Midbrain (tissue), 1 donor: ENCODE measurements at regions not wholly inside any gene's neighbourhood (a gene's known extent, or its start where the extent isn't known, plus 50 kb on each side); places are given as distances from the start of the nearest gene placed in this dataset.
A peak's percentile ranks its signal among the peaks of the same experiment; 100 is the strongest.
"Not testable (repeated sequence)": the region's sequence is repeated elsewhere in the genome, so short reads cannot be mapped to it uniquely, and the experiment has no call there.

Experiments used
- DNase-seq: peaks from one replicate; lab custom pipeline; 2025; lab: John Stamatoyannopoulos, UW

- no peak for DNase-seq
Measured at GRCh38 chr4:128649575-128650205, 159.8 kb upstream of the JADE1 start.

GRCh38 chr4:128649161-128649560 lies 160.3 kb upstream of the JADE1 start:
- no peak for DNase-seq

- DNase-seq: no peak
Measured at GRCh38 chr4:128648021-128648420, 161.5 kb upstream of the JADE1 start.

- not testable (repeated sequence) for DNase-seq
Measured at GRCh38 chr4:128646893-128647292, 162.6 kb upstream of the JADE1 start.

GRCh38 chr4:128644693-128645654 lies 164.5 kb upstream of the JADE1 start:
- not testable (repeated sequence) for DNase-seq

- DNase-seq: not testable (repeated sequence)
Measured at GRCh38 chr4:128644107-128644506, 165.4 kb upstream of the JADE1 start.

GRCh38 chr4:128641566-128641965 lies 167.9 kb upstream of the JADE1 start:
- not testable (repeated sequence) for DNase-seq

GRCh38 chr4:128639541-128640270 lies 169.8 kb upstream of the JADE1 start:
- DNase-seq: peak; percentile 14

- no peak for DNase-seq
Measured at GRCh38 chr4:128636906-128637305, 172.6 kb upstream of the JADE1 start.

- no peak for DNase-seq
Measured at GRCh38 chr4:128635955-128636560, 173.4 kb upstream of the JADE1 start.

GRCh38 chr4:128635141-128635954 lies 174.2 kb upstream of the JADE1 start:
- peak; percentile 68 for DNase-seq

- no peak for DNase-seq
Measured at GRCh38 chr4:128633067-128633466, 176.4 kb upstream of the JADE1 start.

- peak; percentile 9 for DNase-seq
Measured at GRCh38 chr4:128630871-128631270, 178.6 kb upstream of the JADE1 start.

GRCh38 chr4:128623508-128624215 lies 185.8 kb upstream of the JADE1 start:
- DNase-seq: no peak

GRCh38 chr4:128620279-128620965 lies 189.1 kb upstream of the JADE1 start:
- not testable (repeated sequence) for DNase-seq

GRCh38 chr4:128615197-128615596 lies 194.3 kb upstream of the JADE1 start:
- no peak for DNase-seq

GRCh38 chr4:128608006-128608405 lies 201.5 kb upstream of the JADE1 start:
- DNase-seq: no peak

GRCh38 chr4:128606173-128606572 lies 203.3 kb upstream of the JADE1 start:
- no peak for DNase-seq

- no peak for DNase-seq
Measured at GRCh38 chr4:128604840-128605239, 204.7 kb upstream of the JADE1 start.

GRCh38 chr4:128604204-128604603 lies 205.3 kb upstream of the JADE1 start:
- DNase-seq: no peak
